ENCODE measurements at regions not wholly inside any gene's neighbourhood (a gene's known extent, or its start where the extent isn't known, plus 50 kb on each side); places are given as distances from the start of the nearest gene placed in this dataset.

GRCh38 chr15:98522127-98522526 is 126.2 kb upstream of the IGF1R start:
- CTCF ChIA-PET, result interaction anchor here (0.6 to 7.6 kb wide), 8 partner anchors 9 to 552 kb away, joined by 3 to 170 read pairs (median 5); no protein-coding TSS in a partner anchor
- intact Hi-C loops (cut with micrococcal nuclease), result no loop called here

More at GRCh38 chr15:98522127-98522526, 126.2 kb upstream of the IGF1R start:
- TF ChIP-seq CTCF (IDR thresholded peaks at IDR 0.05; ENCODE audit: extremely low read depth in 1 of 2, insufficient read depth in 1 of 2, low read depth in 1 of 2, low read length in 2 of 2) (no peak), MYC (IDR thresholded peaks at IDR 0.05; ENCODE audit: low read depth, low read length) (no peak), POLR2AphosphoS5 (IDR thresholded peaks at IDR 0.05; ENCODE audit: insufficient read depth, low read depth, low read length) (no peak), MAX (IDR thresholded peaks at IDR 0.05; ENCODE audit: insufficient read depth, insufficient read length) (no peak), JUN (IDR thresholded peaks at IDR 0.05; ENCODE audit: borderline replicate concordance, insufficient read depth, insufficient read length, low read depth) (no peak), GATA2 (IDR thresholded peaks at IDR 0.05; ENCODE audit: insufficient read depth, insufficient read length, low read depth, low read length) (no peak), POLR2A (IDR thresholded peaks at IDR 0.05; ENCODE audit: low read depth, low read length) (no peak), FOS (IDR thresholded peaks at IDR 0.05; ENCODE audit: borderline replicate concordance, insufficient read depth, low read length) (no peak), EZH2 (IDR thresholded peaks at IDR 0.05; ENCODE audit: borderline replicate concordance, low read depth, low read length, severe bottlenecking) (no peak)
- no peak overlapping the region for H3K9ac ChIP-seq (replicated peaks; ENCODE audit: extremely low read depth, insufficient read depth, low read length)
- dilution Hi-C loops (cut with MboI; ENCODE audit: extremely low pct_ligation_motif_present, low sequenced_read_pairs), result no loop called here
- H3K9me3 ChIP-seq (replicated peaks; ENCODE audit: control insufficient read depth, insufficient read depth, low read length), result no peaks in the 10 kb centered on the region
- FAIRE-seq (no peak), DNase-seq (ENCODE audit: low read depth, low spot score) (no peak)
- no peaks in the 10 kb centered on the region for H4K20me1 ChIP-seq (replicated peaks; ENCODE audit: control insufficient read depth, extremely low read depth, insufficient read depth, low read length)
- H3K27ac ChIP-seq (ENCODE audit: insufficient read depth, low read depth, low read length), result no peak overlapping the region
- no peaks in the 10 kb centered on the region for H3K27me3 ChIP-seq (ENCODE audit: control insufficient read depth in 2 of 2, insufficient read depth in 2 of 2, low read length in 2 of 2)
- H3K36me3 ChIP-seq (ENCODE audit: control insufficient read depth in 2 of 2, extremely low read depth in 1 of 2, insufficient read depth in 2 of 2, low read length in 2 of 2), result no peaks in the 10 kb centered on the region
- H3K4me2 ChIP-seq (ENCODE audit: insufficient read depth, low read length), result no peak overlapping the region
- no peaks in the 10 kb centered on the region for H3K79me2 ChIP-seq (ENCODE audit: control insufficient read depth, insufficient read depth, low read length)
- H2AFZ ChIP-seq (ENCODE audit: low read depth, low read length), result no peak overlapping the region
- H3K9me1 ChIP-seq (replicated peaks; ENCODE audit: control insufficient read depth, extremely low read depth, insufficient read depth, low read length), result no peaks in the 10 kb centered on the region
- BruUV-seq (replicated peaks), result no TSS peak
- no peak overlapping the region for H3K4me3 ChIP-seq (replicated peaks in 1 of 3; ENCODE audit: insufficient read depth in 1 of 3, low read depth in 1 of 3, low read length in 3 of 3)
- POLR2A ChIA-PET, result no interaction called here
- H3K4me1 ChIP-seq (ENCODE audit: control insufficient read depth, extremely low read depth, insufficient read depth, low read length), result no peaks in the 10 kb centered on the region
